Right forelimb (tissue), 1 donor: ENCODE measurements at regions not wholly inside any gene's neighbourhood (a gene's known extent, or its start where the extent isn't known, plus 50 kb on each side); places are given as distances from the start of the nearest gene placed in this dataset.
A peak's percentile ranks its signal among the peaks of the same experiment; 100 is the strongest.
"Not testable (repeated sequence)": the region's sequence is repeated elsewhere in the genome, so short reads cannot be mapped to it uniquely, and the experiment has no call there.

ENCODE experiments used
- DNase-seq: peaks from one replicate; pipeline ENCODE4 v3.0.0-alpha.2; 2018

DNA sequence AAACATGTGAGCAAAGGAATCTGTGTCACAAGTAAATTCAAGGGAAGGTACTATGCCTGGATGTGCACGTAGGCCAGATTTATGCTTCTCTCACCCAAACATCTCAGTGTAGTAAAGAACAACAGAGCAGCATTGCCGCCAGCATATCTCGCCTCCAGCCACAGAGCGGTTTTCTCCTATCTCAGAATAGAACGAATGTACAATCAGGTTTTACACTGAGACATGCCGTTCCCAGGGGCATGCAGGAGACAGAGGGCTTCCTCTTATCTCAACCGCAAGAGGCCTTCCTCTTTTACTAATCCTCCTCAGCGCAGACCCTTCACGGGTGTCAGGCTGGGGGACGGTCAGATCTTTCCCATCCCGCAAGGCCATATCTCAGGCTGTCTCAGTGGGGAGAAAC is 175.3 kb downstream of the RPIA start:
- DNase-seq, result no peak

- no peak for DNase-seq
Observed at GRCh38 chr2:88868861-88869260, 177.4 kb downstream of the RPIA start.

GRCh38 chr2:88870267-88870839 is 178.9 kb downstream of the RPIA start:
- DNase-seq, result no peak

DNA sequence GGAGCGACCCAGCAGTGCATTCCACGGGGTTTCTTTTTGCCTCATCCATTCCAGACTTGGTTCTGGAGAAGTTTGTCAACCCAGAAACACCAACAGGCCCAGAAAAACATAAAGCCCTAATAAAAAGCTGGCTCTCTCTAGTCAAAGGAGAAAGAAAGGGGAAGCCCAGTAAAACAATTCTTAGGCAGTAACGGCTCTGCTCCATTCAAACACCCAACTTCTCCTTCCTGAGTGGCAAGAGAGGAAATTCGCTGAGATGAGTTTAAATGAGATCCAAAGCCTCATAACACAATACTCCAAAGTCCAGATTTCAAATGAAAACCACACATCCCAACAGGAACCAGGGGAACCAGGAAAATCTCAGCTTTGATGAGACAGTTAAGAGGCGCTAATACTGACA is 179.9 kb downstream of the RPIA start:
- DNase-seq, result no peak

DNA sequence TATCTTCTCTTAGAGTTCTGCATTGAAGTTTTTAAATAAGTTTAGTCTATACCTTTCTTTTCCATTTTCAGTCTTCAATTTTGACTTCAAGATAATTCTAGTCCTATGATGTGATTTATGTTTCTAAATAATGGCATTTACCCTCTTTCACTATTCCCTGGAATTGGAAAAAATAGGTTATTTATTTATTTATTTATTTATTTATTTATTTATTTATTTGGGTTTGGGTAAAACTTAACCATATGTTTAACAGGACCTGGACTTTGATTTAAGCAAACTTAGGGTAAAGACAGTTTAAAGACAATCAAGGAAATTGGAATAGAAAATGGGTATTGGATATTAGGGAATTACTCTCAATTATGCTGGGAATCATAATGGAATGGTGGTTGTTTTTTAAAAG is 182.1 kb downstream of the RPIA start:
- DNase-seq, result no peak

GRCh38 chr2:88874063-88874657 is 182.7 kb downstream of the RPIA start:
- DNase-seq, result no peak

DNA sequence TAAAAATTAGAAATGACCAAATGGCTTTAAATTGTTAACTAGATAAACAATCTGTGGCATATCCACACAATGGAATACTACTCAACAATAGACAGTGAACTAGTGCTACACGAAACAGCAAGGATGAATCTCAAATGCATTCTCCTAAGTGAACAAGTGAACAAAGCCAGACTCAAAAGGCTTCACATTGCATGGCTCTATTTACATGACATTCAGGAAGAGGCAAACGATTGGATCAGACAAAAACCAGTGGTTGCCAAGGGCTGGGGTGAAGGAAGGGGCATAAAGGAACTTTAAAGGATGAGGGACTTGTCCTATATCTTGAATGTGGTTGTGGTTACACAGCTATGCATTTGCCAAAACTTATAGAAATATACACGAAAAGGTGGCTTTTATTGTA is 184.3 kb downstream of the RPIA start:
- DNase-seq, result no peak

DNA sequence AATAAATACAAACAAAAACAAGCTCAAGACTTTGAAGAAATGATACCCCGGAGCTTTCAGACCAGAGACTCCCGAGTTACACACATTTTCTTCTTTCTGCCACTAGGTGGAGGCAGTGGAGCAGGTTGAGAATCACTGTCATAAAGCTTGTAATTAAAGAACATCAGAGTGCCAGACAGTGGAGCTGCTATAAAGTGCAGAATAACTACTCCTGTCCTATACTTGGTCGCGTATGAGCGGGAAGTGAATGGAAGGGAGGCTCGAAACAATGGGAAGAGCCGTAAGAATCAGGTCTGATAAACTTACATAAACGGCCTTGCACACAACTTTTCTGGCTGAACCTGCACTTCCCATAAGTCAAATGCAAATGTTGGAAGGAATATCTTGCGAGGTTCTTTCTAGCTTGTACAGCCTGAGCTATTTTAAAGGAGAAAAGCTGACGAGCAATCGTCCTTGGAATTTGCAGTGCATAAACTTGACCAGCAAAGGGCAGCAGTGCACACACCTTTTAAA is 189.0 kb downstream of the RPIA start:
- DNase-seq, result peak; percentile 63

DNA sequence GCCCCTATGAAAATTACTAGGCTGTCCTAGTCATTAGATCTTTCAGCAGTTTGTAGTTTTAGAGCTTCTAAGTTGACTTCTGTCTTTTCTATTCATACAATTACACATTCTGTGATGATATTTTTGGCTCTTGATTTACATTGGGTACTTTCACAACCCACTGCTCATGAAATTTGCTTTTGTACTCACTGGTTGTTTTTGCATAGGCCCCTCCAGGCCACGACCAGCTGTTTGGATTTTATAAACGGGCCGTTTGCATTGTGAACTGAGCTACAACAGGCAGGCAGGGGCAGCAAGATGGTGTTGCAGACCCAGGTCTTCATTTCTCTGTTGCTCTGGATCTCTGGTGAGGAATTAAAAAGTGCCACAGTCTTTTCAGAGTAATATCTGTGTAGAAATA is 193.8 kb downstream of the RPIA start:
- DNase-seq, result no peak

DNA sequence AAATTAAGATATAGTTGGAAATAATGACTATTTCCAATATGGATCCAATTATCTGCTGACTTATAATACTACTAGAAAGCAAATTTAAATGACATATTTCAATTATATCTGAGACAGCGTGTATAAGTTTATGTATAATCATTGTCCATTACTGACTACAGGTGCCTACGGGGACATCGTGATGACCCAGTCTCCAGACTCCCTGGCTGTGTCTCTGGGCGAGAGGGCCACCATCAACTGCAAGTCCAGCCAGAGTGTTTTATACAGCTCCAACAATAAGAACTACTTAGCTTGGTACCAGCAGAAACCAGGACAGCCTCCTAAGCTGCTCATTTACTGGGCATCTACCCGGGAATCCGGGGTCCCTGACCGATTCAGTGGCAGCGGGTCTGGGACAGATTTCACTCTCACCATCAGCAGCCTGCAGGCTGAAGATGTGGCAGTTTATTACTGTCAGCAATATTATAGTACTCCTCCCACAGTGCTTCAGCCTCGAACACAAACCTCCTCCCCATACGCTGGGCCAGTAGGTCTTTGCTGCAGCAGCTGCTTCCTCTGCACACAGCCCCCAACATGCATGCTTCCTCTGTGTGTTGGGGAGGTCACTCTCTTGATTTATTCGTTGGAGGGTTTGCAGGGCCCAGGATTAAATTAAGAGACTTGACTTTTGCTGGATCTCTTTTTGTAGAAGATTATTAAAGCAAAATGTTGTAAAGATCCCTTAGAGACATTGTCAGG is 194.4 kb downstream of the RPIA start:
- no peak for DNase-seq

- not testable (repeated sequence) for DNase-seq
Observed at GRCh38 chr2:88887466-88887865, 196.0 kb downstream of the RPIA start.

DNA sequence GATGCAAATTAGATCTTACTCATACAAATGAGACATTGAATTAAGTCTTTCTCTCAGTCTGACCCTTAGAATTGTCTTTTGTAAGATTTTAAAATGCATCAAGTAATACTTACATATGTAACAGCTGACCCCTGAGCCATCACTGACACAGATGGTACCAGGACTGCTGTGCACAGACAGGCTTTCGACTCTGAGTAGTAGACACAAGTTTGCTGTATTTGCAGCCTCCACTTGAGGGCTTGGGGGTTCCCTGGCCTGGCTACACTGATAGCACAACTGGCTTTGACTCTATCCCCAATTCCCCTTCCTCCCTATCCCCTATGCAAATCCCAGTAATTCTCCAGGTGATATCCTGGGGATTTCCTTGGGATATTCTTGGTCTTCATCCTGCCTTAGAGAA is 200.7 kb downstream of the RPIA start:
- DNase-seq, result no peak

- no peak for DNase-seq
Observed at GRCh38 chr2:88892788-88893187, 201.3 kb downstream of the RPIA start.

- DNase-seq, result no peak
Observed at GRCh38 chr2:88896971-88897370, 205.5 kb downstream of the RPIA start.

DNA sequence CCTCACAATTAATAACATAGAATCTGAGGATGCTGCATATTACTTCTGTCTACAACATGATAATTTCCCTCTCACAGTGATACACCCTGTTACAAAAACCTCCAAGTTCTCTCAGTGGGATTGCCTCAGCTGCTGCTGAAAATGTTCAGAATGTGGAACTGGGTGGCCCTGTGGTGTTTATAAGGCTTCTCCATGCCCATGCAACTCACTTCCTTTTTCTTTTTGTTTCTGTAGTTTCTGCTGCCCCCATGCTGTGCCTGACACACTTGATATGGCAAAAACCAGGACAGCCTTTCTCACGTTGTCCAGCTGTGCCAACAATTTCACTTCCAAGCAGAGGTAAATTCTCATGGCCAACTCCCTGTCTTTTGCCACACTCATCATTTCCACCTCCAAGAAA is 206.2 kb downstream of the RPIA start:
- no peak for DNase-seq

DNA sequence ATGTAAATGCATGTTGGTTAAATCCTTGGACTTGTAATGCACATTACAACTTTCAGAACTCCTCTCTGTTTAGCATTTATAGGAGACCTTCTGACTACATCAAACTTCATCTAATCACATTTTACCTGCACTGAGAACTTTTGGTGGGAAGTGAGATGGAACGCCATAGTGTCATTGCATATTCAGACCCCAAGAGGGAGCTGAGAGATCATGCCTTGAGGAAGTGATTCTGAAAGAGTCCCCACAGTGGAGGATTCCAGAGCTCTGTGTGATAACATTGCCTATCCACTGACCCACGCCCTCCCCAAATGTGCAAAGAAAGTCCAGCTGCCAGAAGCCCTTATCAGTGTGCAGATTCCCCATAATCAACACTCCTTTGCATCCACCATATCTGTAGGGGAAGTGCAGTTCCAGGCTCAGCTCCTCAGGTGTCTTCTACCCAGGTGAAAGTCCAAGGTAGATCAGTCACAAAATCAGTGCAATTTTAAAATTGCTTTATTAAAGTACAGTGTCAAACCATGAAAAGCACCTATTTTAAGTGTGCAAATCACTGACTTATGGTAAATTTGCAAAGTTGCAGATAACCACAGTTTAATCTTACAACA is 212.4 kb downstream of the RPIA start:
- peak; percentile 50 for DNase-seq

DNA sequence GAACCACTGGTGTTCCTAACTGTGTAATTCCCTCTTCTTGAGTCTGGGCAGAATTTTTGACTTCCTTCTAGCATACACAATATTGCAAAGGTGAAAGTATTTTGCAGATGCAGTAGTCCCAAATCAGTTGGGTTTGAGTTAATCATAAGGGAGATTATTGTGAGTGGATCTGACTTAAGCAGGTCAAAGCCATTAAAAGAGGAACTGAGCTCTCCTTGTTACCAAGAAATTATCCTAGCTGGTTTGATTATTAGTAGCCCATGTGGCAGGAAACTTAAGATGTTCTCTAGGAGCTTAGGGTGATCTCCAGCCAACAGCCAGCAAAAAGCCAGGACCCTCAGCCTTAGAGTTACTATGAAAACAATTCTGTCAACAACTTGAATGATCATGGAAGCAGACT is 221.8 kb downstream of the RPIA start:
- DNase-seq, result no peak

DNA sequence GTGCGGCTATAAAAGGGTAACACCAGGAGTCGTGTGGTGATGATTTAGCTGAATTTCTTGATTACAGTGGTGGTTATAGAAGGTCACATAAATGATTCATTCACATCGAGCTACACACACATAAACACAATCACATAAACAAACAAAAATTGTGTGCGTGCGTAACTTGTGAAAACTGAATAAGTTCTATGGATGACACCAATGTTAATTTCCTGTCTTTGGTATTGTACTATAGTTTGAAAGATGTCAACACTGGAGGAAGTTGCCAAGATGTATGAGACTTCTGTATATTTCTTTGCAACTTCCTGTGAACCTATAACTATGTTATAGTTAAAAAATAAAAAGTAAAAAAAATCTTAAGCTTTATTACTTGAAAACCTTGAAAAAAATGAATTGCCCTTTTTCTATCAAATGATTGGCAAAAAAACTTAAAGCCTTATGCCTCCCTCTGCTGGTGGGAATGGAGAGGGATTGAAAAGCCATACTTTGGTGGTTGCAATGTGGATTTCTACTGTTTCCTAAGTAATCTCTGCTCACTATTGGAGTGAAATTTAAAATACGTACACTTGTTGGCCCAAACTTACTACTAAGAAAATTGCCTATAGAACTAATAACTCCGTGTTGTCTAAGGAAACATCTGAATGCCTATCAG is 227.7 kb downstream of the RPIA start:
- no peak for DNase-seq

DNA sequence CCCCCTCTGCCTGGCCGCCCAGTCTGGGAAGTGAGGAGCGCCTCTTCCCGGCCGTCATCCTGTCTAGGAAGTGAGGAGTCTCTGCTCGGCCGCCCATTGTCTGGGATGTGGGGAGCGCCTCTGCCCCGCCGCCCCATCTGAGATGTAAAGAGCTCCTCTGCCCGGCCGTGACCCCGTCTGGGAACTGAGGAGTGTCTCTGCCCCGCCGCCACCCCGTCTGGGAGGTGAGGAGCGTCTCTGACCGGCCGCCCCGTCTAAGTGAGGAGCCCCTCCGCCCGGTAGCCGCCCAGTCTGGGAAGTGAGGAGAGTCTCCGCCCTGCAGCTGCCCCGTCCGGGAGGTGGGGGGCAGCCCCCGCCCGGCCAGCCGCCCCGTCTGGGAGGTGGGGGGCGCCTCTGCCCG is 228.9 kb downstream of the RPIA start:
- DNase-seq, result not testable (repeated sequence)

- no peak for DNase-seq
Observed at GRCh38 chr2:88924533-88924932, 233.1 kb downstream of the RPIA start.

GRCh38 chr2:88925770-88926462 is 234.4 kb downstream of the RPIA start:
- no peak for DNase-seq

DNA sequence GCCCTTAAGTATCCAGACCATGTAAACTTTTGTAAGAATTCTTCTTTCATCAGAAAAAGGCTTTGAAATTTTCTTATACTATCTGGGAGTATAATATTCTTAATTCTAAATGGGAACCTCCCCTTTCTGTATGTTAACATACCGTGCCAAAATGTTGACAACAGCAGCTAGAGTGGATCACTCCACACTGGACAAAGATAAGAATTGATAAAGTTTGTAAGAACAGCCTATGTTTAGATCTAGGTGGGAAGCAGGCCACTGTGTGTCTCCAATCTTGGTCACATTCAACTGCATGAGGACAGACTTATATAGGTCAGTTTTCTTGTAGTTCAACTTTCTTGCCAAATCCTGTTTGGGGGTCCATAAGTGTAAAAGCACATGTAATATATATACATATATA is 235.7 kb downstream of the RPIA start:
- no peak for DNase-seq

- DNase-seq, result no peak
Observed at GRCh38 chr2:88930659-88931058, 239.2 kb downstream of the RPIA start.
